ENCODE measurements at regions not wholly inside any gene's neighbourhood (a gene's known extent, or its start where the extent isn't known, plus 50 kb on each side); places are given as distances from the start of the nearest gene placed in this dataset.

GRCh38 chr11:93904716-93905115, 54.3 kb upstream of the VSTM5 start:
- TF ChIP-seq EZH2 (IDR thresholded peaks at IDR 0.05; ENCODE audit: borderline replicate concordance, low read depth, low read length, severe bottlenecking): no peak
- no peak for TF ChIP-seq CTCF (IDR thresholded peaks at IDR 0.05; ENCODE audit: borderline replicate concordance, extremely low read depth, low read length, poor library complexity, severe bottlenecking)

Data from DND-41 (cell line).